WTC11 (cell line): ENCODE measurements at regions not wholly inside any gene's neighbourhood (a gene's known extent, or its start where the extent isn't known, plus 50 kb on each side); places are given as distances from the start of the nearest gene placed in this dataset.

ENCODE experiments used
- CBFB ChIP-seq: sonication (generic); formaldehyde crosslinking; IDR thresholded peaks from 2 replicates; pipeline ENCODE4 v1.8.1; 2022; ENCODE audit warnings: mild to moderate bottlenecking, low read depth, missing genetic modification reagents
- FOXK1 ChIP-seq: sonication (generic); formaldehyde crosslinking; IDR thresholded peaks from 2 replicates; pipeline ENCODE4 v1.8.0; 2022; ENCODE audit warnings: mild to moderate bottlenecking, moderate library complexity, missing genetic modification reagents
- GRHL2 ChIP-seq: fragments of 250-450 bp; sonication (Bioruptor Pico); IDR thresholded peaks from 2 replicates; pipeline ENCODE4 v1.8.0; 2022; ENCODE audit warnings: mild to moderate bottlenecking, moderate library complexity; ENCODE audit not compliant: insufficient replicate concordance, severe bottlenecking
- GTF2I ChIP-seq: fragments of 250-450 bp; sonication (Bioruptor Pico); conservative IDR thresholded peaks from 2 replicates; pipeline ENCODE4 v1.4.0; 2021; ENCODE audit warnings: mild to moderate bottlenecking
- MXD4 ChIP-seq: fragments of 250-450 bp; sonication (Bioruptor Pico); IDR thresholded peaks from 2 replicates; pipeline ENCODE4 v1.8.0; 2021; ENCODE audit warnings: mild to moderate bottlenecking, moderate library complexity, borderline replicate concordance
- MYBL2 ChIP-seq: sonication (generic); formaldehyde crosslinking; IDR thresholded peaks from 2 replicates; pipeline ENCODE4 v1.8.1; 2023; ENCODE audit warnings: mild to moderate bottlenecking, moderate library complexity, missing genetic modification reagents
- NFE2L1 ChIP-seq: sonication (generic); formaldehyde crosslinking; IDR thresholded peaks from 2 replicates; pipeline ENCODE4 v1.8.1; 2023; ENCODE audit warnings: missing genetic modification reagents
- NR3C1 ChIP-seq: sonication (generic); formaldehyde crosslinking; conservative IDR thresholded peaks from 2 replicates; pipeline ENCODE4 v1.8.1; 2023; ENCODE audit warnings: low read depth, mild to moderate bottlenecking, missing genetic modification reagents
- ZNF263 ChIP-seq: sonication (generic); formaldehyde crosslinking; IDR thresholded peaks from 2 replicates; pipeline ENCODE4 v1.8.1; 2022; ENCODE audit warnings: low read depth, mild to moderate bottlenecking, moderate library complexity, missing genetic modification reagents
- TF ChIP-seq, protein P1 (sequence below): fragments of 200-600 bp; IDR thresholded peaks from 2 replicates; pipeline ENCODE4 v1.8.0; 2022; ENCODE audit warnings: antibody characterized with exemption
- TF ChIP-seq, protein P2 (sequence below): sonication (generic); formaldehyde crosslinking; IDR thresholded peaks from 2 replicates; pipeline ENCODE4 v1.8.1; 2023; ENCODE audit warnings: mild to moderate bottlenecking, moderate library complexity, missing genetic modification reagents
- TF ChIP-seq, protein P3 (sequence below): sonication (generic); formaldehyde crosslinking; IDR thresholded peaks from 2 replicates; pipeline ENCODE4 v1.8.1; 2022; ENCODE audit warnings: missing genetic modification reagents, borderline replicate concordance
- TF ChIP-seq, protein P4 (sequence below): sonication (generic); formaldehyde crosslinking; IDR thresholded peaks from 2 replicates; pipeline ENCODE4 v1.8.0; 2022; ENCODE audit warnings: mild to moderate bottlenecking, missing genetic modification reagents
- TF ChIP-seq, protein P5 (sequence below): sonication (generic); formaldehyde crosslinking; IDR thresholded peaks from 2 replicates; pipeline ENCODE4 v1.8.0; 2022; ENCODE audit warnings: mild to moderate bottlenecking, missing genetic modification reagents

DNA sequence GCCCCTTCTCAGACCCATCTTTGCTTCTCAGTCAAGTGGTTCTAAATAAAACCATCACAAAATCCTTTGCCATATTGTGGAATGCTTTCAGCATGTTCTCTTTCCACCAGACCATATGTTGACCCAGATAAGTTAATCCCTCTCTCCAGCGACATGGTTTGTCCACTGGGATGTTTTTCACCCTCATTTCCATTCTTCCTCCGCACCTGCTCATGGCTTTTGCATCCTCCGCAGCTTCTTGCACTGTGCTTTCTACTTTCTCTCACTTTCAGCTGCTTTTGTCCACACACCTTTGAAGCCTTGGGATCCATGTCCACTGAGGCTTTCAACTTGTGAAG lies 52.3 kb upstream of the WAC start:
- no peak for TF ChIP-seq ZNF263 (CRISPR knock-in tag)
- TF ChIP-seq, protein P1, sequence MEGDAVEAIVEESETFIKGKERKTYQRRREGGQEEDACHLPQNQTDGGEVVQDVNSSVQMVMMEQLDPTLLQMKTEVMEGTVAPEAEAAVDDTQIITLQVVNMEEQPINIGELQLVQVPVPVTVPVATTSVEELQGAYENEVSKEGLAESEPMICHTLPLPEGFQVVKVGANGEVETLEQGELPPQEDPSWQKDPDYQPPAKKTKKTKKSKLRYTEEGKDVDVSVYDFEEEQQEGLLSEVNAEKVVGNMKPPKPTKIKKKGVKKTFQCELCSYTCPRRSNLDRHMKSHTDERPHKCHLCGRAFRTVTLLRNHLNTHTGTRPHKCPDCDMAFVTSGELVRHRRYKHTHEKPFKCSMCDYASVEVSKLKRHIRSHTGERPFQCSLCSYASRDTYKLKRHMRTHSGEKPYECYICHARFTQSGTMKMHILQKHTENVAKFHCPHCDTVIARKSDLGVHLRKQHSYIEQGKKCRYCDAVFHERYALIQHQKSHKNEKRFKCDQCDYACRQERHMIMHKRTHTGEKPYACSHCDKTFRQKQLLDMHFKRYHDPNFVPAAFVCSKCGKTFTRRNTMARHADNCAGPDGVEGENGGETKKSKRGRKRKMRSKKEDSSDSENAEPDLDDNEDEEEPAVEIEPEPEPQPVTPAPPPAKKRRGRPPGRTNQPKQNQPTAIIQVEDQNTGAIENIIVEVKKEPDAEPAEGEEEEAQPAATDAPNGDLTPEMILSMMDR, result no peak
- no peak for TF ChIP-seq NR3C1 (CRISPR knock-in tag)
- TF ChIP-seq GTF2I (CRISPR knock-in tag), result no peak
- TF ChIP-seq, protein P2, sequence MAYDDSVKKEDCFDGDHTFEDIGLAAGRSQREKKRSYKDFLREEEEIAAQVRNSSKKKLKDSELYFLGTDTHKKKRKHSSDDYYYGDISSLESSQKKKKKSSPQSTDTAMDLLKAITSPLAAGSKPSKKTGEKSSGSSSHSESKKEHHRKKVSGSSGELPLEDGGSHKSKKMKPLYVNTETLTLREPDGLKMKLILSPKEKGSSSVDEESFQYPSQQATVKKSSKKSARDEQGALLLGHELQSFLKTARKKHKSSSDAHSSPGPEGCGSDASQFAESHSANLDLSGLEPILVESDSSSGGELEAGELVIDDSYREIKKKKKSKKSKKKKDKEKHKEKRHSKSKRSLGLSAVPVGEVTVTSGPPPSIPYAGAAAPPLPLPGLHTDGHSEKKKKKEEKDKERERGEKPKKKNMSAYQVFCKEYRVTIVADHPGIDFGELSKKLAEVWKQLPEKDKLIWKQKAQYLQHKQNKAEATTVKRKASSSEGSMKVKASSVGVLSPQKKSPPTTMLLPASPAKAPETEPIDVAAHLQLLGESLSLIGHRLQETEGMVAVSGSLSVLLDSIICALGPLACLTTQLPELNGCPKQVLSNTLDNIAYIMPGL (CRISPR knock-in tag), result no peak
- no peak for TF ChIP-seq MYBL2 (CRISPR knock-in tag)
- no peak for TF ChIP-seq FOXK1
- TF ChIP-seq MXD4 (CRISPR knock-in tag), result no peak
- TF ChIP-seq, protein P3, sequence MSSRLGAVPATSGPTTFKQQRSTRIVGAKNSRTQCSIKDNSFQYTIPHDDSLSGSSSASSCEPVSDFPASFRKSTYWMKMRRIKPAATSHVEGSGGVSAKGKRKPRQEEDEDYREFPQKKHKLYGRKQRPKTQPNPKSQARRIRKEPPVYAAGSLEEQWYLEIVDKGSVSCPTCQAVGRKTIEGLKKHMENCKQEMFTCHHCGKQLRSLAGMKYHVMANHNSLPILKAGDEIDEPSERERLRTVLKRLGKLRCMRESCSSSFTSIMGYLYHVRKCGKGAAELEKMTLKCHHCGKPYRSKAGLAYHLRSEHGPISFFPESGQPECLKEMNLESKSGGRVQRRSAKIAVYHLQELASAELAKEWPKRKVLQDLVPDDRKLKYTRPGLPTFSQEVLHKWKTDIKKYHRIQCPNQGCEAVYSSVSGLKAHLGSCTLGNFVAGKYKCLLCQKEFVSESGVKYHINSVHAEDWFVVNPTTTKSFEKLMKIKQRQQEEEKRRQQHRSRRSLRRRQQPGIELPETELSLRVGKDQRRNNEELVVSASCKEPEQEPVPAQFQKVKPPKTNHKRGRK (CRISPR knock-in tag), result no peak
- TF ChIP-seq, protein P4, sequence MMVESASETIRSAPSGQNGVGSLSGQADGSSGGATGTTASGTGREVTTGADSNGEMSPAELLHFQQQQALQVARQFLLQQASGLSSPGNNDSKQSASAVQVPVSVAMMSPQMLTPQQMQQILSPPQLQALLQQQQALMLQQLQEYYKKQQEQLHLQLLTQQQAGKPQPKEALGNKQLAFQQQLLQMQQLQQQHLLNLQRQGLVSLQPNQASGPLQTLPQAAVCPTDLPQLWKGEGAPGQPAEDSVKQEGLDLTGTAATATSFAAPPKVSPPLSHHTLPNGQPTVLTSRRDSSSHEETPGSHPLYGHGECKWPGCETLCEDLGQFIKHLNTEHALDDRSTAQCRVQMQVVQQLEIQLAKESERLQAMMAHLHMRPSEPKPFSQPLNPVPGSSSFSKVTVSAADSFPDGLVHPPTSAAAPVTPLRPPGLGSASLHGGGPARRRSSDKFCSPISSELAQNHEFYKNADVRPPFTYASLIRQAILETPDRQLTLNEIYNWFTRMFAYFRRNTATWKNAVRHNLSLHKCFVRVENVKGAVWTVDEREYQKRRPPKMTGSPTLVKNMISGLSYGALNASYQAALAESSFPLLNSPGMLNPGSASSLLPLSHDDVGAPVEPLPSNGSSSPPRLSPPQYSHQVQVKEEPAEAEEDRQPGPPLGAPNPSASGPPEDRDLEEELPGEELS (CRISPR knock-in tag), result no peak
- TF ChIP-seq NFE2L1 (CRISPR knock-in tag), result no peak
- TF ChIP-seq GRHL2, result no peak
- TF ChIP-seq CBFB (CRISPR knock-in tag), result no peak
- TF ChIP-seq, protein P5, sequence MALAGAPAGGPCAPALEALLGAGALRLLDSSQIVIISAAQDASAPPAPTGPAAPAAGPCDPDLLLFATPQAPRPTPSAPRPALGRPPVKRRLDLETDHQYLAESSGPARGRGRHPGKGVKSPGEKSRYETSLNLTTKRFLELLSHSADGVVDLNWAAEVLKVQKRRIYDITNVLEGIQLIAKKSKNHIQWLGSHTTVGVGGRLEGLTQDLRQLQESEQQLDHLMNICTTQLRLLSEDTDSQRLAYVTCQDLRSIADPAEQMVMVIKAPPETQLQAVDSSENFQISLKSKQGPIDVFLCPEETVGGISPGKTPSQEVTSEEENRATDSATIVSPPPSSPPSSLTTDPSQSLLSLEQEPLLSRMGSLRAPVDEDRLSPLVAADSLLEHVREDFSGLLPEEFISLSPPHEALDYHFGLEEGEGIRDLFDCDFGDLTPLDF (CRISPR knock-in tag), result no peak
